IMR-90 (cell line): ENCODE measurements at regions not wholly inside any gene's neighbourhood (a gene's known extent, or its start where the extent isn't known, plus 50 kb on each side); places are given as distances from the start of the nearest gene placed in this dataset.
A peak's percentile ranks its signal among the peaks of the same experiment; 100 is the strongest.

Experiments
- ATAC-seq: fragments of 200-7000 bp; cut with Tn5 transposase; 2 replicates; pipeline ENCODE4 v1.9.1; 2020; ENCODE audit warnings: low read depth, mild to moderate bottlenecking, moderate library complexity
- BruUV-seq: library from RNA; stranded (reverse); fragments of 400-500 nt; replicated peaks from 2 replicates; lab custom pipeline; 2021; lab: Mats Ljungman, UMichigan
- CTCF ChIA-PET: fragments of 300-600 bp; formaldehyde crosslinking; extraction: SDS; loops from one replicate; lab custom pipeline; 2021; ENCODE audit warnings: antibody characterized with exemption; lab: Yijun Ruan, JAX
- POLR2A ChIA-PET: fragments of 300-600 bp; sonication (Branson Sonifier 250); formaldehyde crosslinking; loops from one replicate; lab custom pipeline; 2022; ENCODE audit warnings: antibody characterized with exemption; ENCODE audit not compliant: unreplicated experiment; lab: Charles Lee
- DNase-seq: peaks from one replicate; pipeline ENCODE4 v3.0.0; 2013
- H2AFZ ChIP-seq: replicated peaks from 2 replicates; pipeline ENCODE3; 2013; ENCODE audit warnings: low read length, mild to moderate bottlenecking; ENCODE audit not compliant: poor library complexity
- H2AK5ac ChIP-seq: 2 replicates; pipeline ENCODE4 v1.6.1; 2013; ENCODE audit warnings: low read depth, low read length, inconsistent platforms
- H2AK9ac ChIP-seq: replicated peaks from 2 replicates; pipeline ENCODE3; 2013; ENCODE audit warnings: mild to moderate bottlenecking, low read depth, low read length, moderate library complexity; ENCODE audit not compliant: poor library complexity
- H2BK120ac ChIP-seq: 2 replicates; pipeline ENCODE4 v1.6.1; 2013; ENCODE audit warnings: low read depth, low read length, inconsistent platforms
- H2BK15ac ChIP-seq: 3 replicates; pipeline ENCODE4 v1.6.1; 2013; ENCODE audit warnings: low read depth, low read length, inconsistent platforms
- H2BK20ac ChIP-seq: 2 replicates; pipeline ENCODE4 v1.6.1; 2013; ENCODE audit warnings: low read depth, mild to moderate bottlenecking, inconsistent platforms, low read length, moderate library complexity
- H2BK5ac ChIP-seq: 2 replicates; pipeline ENCODE4 v1.6.1; 2013; ENCODE audit warnings: mild to moderate bottlenecking, low read depth, low read length, inconsistent platforms; ENCODE audit not compliant: poor library complexity, severe bottlenecking
- H3K14ac ChIP-seq: replicated peaks from 2 replicates; pipeline ENCODE4 v1.6.1; 2013; ENCODE audit warnings: low read depth, low read length, inconsistent platforms
- H3K18ac ChIP-seq: 2 replicates; pipeline ENCODE4 v1.6.1; 2013; ENCODE audit warnings: low read depth, low read length, control low read depth
- H3K23ac ChIP-seq: 2 replicates; pipeline ENCODE4 v1.6.1; 2013; ENCODE audit warnings: low read depth, low read length, inconsistent platforms
- H3K27ac ChIP-seq: 2 replicates; pipeline ENCODE4 v1.5.1; 2013; ENCODE audit warnings: mild to moderate bottlenecking, control low read depth, low read length; ENCODE audit not compliant: insufficient read depth
- H3K27me3 ChIP-seq: 2 replicates; pipeline ENCODE4 v1.6.1; 2013; ENCODE audit warnings: low read length; ENCODE audit not compliant: control insufficient read depth, insufficient read depth
- H3K36me3 ChIP-seq: 2 replicates; pipeline ENCODE4 v1.6.1; 2013; ENCODE audit warnings: low read length, mixed read lengths; ENCODE audit not compliant: control insufficient read depth, insufficient read depth
- H3K4ac ChIP-seq: 2 replicates; pipeline ENCODE4 v1.6.1; 2013; ENCODE audit warnings: low read depth, low read length, inconsistent platforms
- H3K4me1 ChIP-seq: 2 replicates; pipeline ENCODE4 v1.6.1; 2013; ENCODE audit warnings: low read length, mixed read lengths; ENCODE audit not compliant: control insufficient read depth, insufficient read depth
- H3K4me2 ChIP-seq: 2 replicates; pipeline ENCODE4 v1.6.1; 2013; ENCODE audit warnings: low read depth, mild to moderate bottlenecking, control low read depth, low read length, moderate library complexity
- H3K4me3 ChIP-seq: 2 replicates; pipeline ENCODE4 v1.5.1; 2013; ENCODE audit warnings: low read depth, mild to moderate bottlenecking, control low read depth, low read length, moderate library complexity; ENCODE audit not compliant: insufficient read depth
- H3K56ac ChIP-seq: 2 replicates; pipeline ENCODE4 v1.6.1; 2013; ENCODE audit warnings: low read length, inconsistent platforms; ENCODE audit not compliant: insufficient read depth; ENCODE audit errors: extremely low read depth
- H3K79me1 ChIP-seq, 2 experiments: 2 replicates each; pipeline ENCODE4 v1.6.1; 2013; ENCODE audit warnings: low read length in 2 of 2, inconsistent platforms in 1 of 2, low read depth in 1 of 2
- H3K9ac ChIP-seq: 2 replicates; pipeline ENCODE4 v1.6.1; 2013; ENCODE audit warnings: low read depth, low read length, control low read depth
- H3K9me1 ChIP-seq: 2 replicates; pipeline ENCODE4 v1.6.1; 2013; ENCODE audit warnings: low read length, inconsistent platforms; ENCODE audit not compliant: insufficient read depth
- H3K9me3 ChIP-seq: 2 replicates; pipeline ENCODE4 v1.6.1; 2013; ENCODE audit warnings: low read length; ENCODE audit not compliant: control insufficient read depth, insufficient read depth
- H4K20me1 ChIP-seq: 2 replicates; pipeline ENCODE4 v1.6.1; 2013; ENCODE audit warnings: low read length, inconsistent platforms; ENCODE audit not compliant: insufficient read depth
- H4K5ac ChIP-seq: 2 replicates; pipeline ENCODE4 v1.6.1; 2013; ENCODE audit warnings: mild to moderate bottlenecking, low read depth, low read length, control low read depth
- H4K8ac ChIP-seq, 2 experiments: 2 replicates each; pipeline ENCODE4 v1.6.1; 2013; ENCODE audit warnings: low read depth in 2 of 2, low read length in 2 of 2, control low read depth in 1 of 2, inconsistent platforms in 1 of 2
- H4K91ac ChIP-seq: 2 replicates; pipeline ENCODE4 v1.6.1; 2013; ENCODE audit warnings: low read depth, low read length, inconsistent platforms; ENCODE audit not compliant: insufficient read depth
- BHLHE40 ChIP-seq: fragments of 150-350 bp; IDR thresholded peaks from 2 replicates; pipeline ENCODE4 v1.6.1; 2016; ENCODE audit warnings: mild to moderate bottlenecking, low read depth, low read length
- CEBPB ChIP-seq: IDR thresholded peaks from 2 replicates; pipeline ENCODE4 v1.6.1; 2012; ENCODE audit warnings: low read depth, low read length, improper control_type of control experiment
- CHD1 ChIP-seq: IDR thresholded peaks from 2 replicates; pipeline ENCODE4 v1.6.1; 2012; ENCODE audit warnings: low read depth, low read length, improper control_type of control experiment
- FOS ChIP-seq: fragments of 150-350 bp; IDR thresholded peaks from 2 replicates; pipeline ENCODE4 v1.6.1; 2016; ENCODE audit warnings: low read depth, low read length
- MAFK ChIP-seq: IDR thresholded peaks from 2 replicates; pipeline ENCODE4 v1.6.1; 2012; ENCODE audit warnings: low read depth, low read length, improper control_type of control experiment
- MXI1 ChIP-seq: IDR thresholded peaks from 2 replicates; pipeline ENCODE4 v1.6.1; 2012; ENCODE audit warnings: low read depth, mild to moderate bottlenecking, low read length, moderate library complexity, borderline replicate concordance
- NFE2L2 ChIP-seq: fragments of 150-350 bp; IDR thresholded peaks from 2 replicates; pipeline ENCODE4 v1.6.1; 2016; ENCODE audit warnings: low read depth, mild to moderate bottlenecking, low read length
- RCOR1 ChIP-seq: IDR thresholded peaks from 2 replicates; pipeline ENCODE4 v1.6.1; 2012; ENCODE audit warnings: mild to moderate bottlenecking, low read length, improper control_type of control experiment; ENCODE audit not compliant: insufficient replicate concordance
- RFX5 ChIP-seq: IDR thresholded peaks from 2 replicates; pipeline ENCODE4 v1.8.0; 2012; ENCODE audit warnings: low read depth, mild to moderate bottlenecking, low read length, moderate library complexity
- WGBS, 2 experiments: methylation state at CpG; one replicate each; pipeline versions ENCODE4 v1.1.5 to v1.1.7; 2013; ENCODE audit warnings: missing lambda C conversion rate in 2 of 2; ENCODE audit not compliant: insufficient read length in 1 of 2; ENCODE audit errors: extremely low coverage in 2 of 2; 5-methylcytosine and 5-hydroxymethylcytosine counted together
- dilution Hi-C: fragments of 300-500 bp; cut with HindIII; formaldehyde crosslinking; loops from one replicate; pipeline ENCODE4 v1.14.3; 2018; ENCODE audit warnings: low sequenced_read_pairs; ENCODE audit not compliant: unreplicated experiment
- in situ Hi-C: fragments of 300-500 bp; cut with MboI; formaldehyde crosslinking; loops from 3 replicates; pipeline ENCODE4 v1.14.3; 2019; ENCODE audit warnings: low sequenced_read_pairs, inconsistent platforms, mixed read lengths
- intact Hi-C: fragments of 100-400 bp; cut with micrococcal nuclease; formaldehyde crosslinking; loops from 2 replicates; pipeline ENCODE4 v1.10.0; 2022
- TF ChIP-seq, protein P1 (sequence below): conservative IDR thresholded peaks from 2 replicates; pipeline ENCODE4 v1.5.1; 2012; ENCODE audit warnings: mild to moderate bottlenecking, low read depth, low read length, improper control_type of control experiment
- TF ChIP-seq, protein P2 (sequence below): fragments of 150-350 bp; IDR thresholded peaks from 2 replicates; pipeline ENCODE4 v1.6.1; 2016; ENCODE audit warnings: low read depth, mild to moderate bottlenecking, low read length, moderate library complexity, borderline replicate concordance
- TF ChIP-seq, protein P3 (sequence below): fragments of 150-350 bp; IDR thresholded peaks from 2 replicates; pipeline ENCODE4 v1.6.1; 2017; ENCODE audit warnings: mild to moderate bottlenecking, antibody characterized with exemption, low read length, low read depth

- Histone ChIP-seq H2BK20ac (peak overlapping the region; percentile 83), H3K9me3 (no peaks in the 10 kb centered on the region), H3K27me3 (no peaks in the 10 kb centered on the region), H3K36me3 (no peaks in the 10 kb centered on the region), H2AFZ (peak overlapping the region; percentile 73), H2AK9ac (no peak overlapping the region), H3K4me2 (no peak overlapping the region), H2BK120ac (peak overlapping the region; percentile 84), H3K56ac (no peak overlapping the region), H4K20me1 (no peaks in the 10 kb centered on the region), H4K5ac (peak overlapping the region; percentile 51), H3K79me1 (no peaks in the 10 kb centered on the region), H2BK15ac (peak overlapping the region; percentile 51; the same call in 1 of the 3 replicates), H2AK5ac (peak overlapping the region; percentile 54; the same call in 1 of the 2 replicates), H3K9me1 (peaks cover 26% of the 10 kb centered on the region), H2BK5ac (no peak overlapping the region), H3K4me1 (peaks cover 28% of the 10 kb centered on the region), H4K8ac (peak overlapping the region in 1 of 2 experiments; percentile 68; a peak in 2 of 4 replicates), H3K4me3 (no peak overlapping the region), H3K9ac (no peak overlapping the region), H3K14ac (peak overlapping the region; percentile 81; the same call in 1 of the 2 replicates), H3K27ac (peak overlapping the region; percentile 8; the same call in 1 of the 2 replicates), H3K4ac (peak overlapping the region; percentile 86), H3K23ac (peak overlapping the region; percentile 64; the same call in 1 of the 2 replicates), H3K18ac (peak overlapping the region; percentile 91), H4K91ac (no peak overlapping the region)
- BruUV-seq, result no TSS peak
- WGBS, 2 experiments, result no CpG with 5 or more reads among the region's 3 CpGs
- ChIA-PET CTCF (interaction anchor here (1.8 to 1.9 kb wide), 2 partner anchors 9 to 13 kb away, joined by 5 to 6 read pairs; no protein-coding TSS in a partner anchor), POLR2A (interaction anchor here (0.6 kb wide), 1 partner anchor 11 kb away, joined by 4 read pairs; no protein-coding TSS in a partner anchor)
- TF ChIP-seq MXI1, result no peak
- TF ChIP-seq CHD1, result no peak
- TF ChIP-seq BHLHE40, result no peak
- TF ChIP-seq, protein P1, sequence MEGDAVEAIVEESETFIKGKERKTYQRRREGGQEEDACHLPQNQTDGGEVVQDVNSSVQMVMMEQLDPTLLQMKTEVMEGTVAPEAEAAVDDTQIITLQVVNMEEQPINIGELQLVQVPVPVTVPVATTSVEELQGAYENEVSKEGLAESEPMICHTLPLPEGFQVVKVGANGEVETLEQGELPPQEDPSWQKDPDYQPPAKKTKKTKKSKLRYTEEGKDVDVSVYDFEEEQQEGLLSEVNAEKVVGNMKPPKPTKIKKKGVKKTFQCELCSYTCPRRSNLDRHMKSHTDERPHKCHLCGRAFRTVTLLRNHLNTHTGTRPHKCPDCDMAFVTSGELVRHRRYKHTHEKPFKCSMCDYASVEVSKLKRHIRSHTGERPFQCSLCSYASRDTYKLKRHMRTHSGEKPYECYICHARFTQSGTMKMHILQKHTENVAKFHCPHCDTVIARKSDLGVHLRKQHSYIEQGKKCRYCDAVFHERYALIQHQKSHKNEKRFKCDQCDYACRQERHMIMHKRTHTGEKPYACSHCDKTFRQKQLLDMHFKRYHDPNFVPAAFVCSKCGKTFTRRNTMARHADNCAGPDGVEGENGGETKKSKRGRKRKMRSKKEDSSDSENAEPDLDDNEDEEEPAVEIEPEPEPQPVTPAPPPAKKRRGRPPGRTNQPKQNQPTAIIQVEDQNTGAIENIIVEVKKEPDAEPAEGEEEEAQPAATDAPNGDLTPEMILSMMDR, result no peak
- no peak for TF ChIP-seq FOS
- TF ChIP-seq MAFK, result no peak
- no peak for TF ChIP-seq RFX5
- TF ChIP-seq, protein P2, sequence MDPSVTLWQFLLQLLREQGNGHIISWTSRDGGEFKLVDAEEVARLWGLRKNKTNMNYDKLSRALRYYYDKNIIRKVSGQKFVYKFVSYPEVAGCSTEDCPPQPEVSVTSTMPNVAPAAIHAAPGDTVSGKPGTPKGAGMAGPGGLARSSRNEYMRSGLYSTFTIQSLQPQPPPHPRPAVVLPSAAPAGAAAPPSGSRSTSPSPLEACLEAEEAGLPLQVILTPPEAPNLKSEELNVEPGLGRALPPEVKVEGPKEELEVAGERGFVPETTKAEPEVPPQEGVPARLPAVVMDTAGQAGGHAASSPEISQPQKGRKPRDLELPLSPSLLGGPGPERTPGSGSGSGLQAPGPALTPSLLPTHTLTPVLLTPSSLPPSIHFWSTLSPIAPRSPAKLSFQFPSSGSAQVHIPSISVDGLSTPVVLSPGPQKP, result no peak
- TF ChIP-seq, protein P3, sequence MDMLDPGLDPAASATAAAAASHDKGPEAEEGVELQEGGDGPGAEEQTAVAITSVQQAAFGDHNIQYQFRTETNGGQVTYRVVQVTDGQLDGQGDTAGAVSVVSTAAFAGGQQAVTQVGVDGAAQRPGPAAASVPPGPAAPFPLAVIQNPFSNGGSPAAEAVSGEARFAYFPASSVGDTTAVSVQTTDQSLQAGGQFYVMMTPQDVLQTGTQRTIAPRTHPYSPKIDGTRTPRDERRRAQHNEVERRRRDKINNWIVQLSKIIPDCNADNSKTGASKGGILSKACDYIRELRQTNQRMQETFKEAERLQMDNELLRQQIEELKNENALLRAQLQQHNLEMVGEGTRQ, result no peak
- no peak for TF ChIP-seq RCOR1
- no peak for TF ChIP-seq NFE2L2
- TF ChIP-seq CEBPB, result no peak
- intact Hi-C loops, result loop anchor here (5.0 kb wide), 1 partner anchor 577 kb away; no protein-coding TSS in a partner anchor
- no peak for DNase-seq
- dilution Hi-C loops, result no loop called here
- no peak for ATAC-seq
- in situ Hi-C loops, result loop anchor here (10.0 kb wide), 1 partner anchor 70 kb away; no protein-coding TSS in a partner anchor
Observed at GRCh38 chr4:140234697-140235060, 80.7 kb upstream of the MAML3 start.
